ENCODE measurements at regions not wholly inside any gene's neighbourhood (a gene's known extent, or its start where the extent isn't known, plus 50 kb on each side); places are given as distances from the start of the nearest gene placed in this dataset.
"Not testable (repeated sequence)": the region's sequence is repeated elsewhere in the genome, so short reads cannot be mapped to it uniquely, and the experiment has no call there.

DNA sequence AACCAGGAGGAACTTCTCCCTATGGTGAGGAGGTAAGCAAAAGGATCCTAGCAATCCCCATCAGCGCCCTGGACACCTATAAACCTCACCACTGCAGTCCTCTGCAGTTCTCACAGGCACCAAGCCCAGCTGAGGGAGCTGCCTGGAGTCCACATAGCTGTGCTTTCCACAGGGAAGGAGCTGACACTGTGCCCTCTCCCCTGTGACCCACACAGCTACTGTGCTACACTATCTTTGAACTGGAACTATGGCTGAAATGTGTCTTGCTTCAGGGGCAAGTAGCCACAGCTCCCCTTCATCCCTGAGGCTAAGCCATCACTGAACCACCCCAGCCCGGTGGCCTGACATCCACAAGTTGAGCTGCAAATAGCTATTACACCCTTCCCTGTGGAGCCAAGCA lies 208.5 kb upstream of the RPL34 start:
- H3K4me3 ChIP-seq (ENCODE audit: extremely low read depth, insufficient read depth, low read length, poor library complexity, severe bottlenecking) = no peak overlapping the region
- H3K9me3 ChIP-seq (ENCODE audit: control insufficient read depth, low read length) = no peaks in the 10 kb centered on the region
- no peak overlapping the region for H3K27ac ChIP-seq (ENCODE audit: low read depth, low read length, severe bottlenecking)
- no peaks in the 10 kb centered on the region for H3K4me1 ChIP-seq (ENCODE audit: control insufficient read depth, insufficient read depth, low read length, poor library complexity, severe bottlenecking)
- no peaks in the 10 kb centered on the region for H3K36me3 ChIP-seq (ENCODE audit: control insufficient read depth, insufficient read depth, low read length)
- 100% methylated on average over 1 of the region's 2 CpGs; no CpG with 5 or more reads in 1 of the 2 experiments for WGBS, 2 experiments (ENCODE audit: insufficient coverage in 2 of 2)

DNA sequence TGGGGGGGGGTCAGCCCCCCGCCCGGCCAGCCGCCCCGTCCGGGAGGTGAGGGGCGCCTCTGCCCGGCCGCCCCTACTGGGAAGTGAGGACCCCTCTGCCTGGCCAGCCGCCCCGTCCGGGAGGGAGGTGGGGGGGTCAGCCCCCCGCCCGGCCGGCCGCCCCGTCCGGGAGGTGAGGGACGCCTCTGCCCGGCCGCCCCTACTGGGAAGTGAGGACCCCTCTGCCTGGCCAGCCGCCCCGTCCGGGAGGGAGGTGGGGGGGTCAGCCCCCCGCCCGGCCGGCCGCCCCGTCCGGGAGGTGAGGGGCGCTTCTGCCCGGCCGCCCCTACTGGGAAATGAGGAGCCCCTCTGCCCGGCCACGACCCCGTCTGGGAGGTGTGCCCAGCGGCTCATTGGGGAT lies 210.7 kb upstream of the RPL34 start:
- H3K4me3 ChIP-seq (ENCODE audit: extremely low read depth, insufficient read depth, low read length, poor library complexity, severe bottlenecking); H3K4me1 ChIP-seq (ENCODE audit: control insufficient read depth, insufficient read depth, low read length, poor library complexity, severe bottlenecking); H3K27ac ChIP-seq (ENCODE audit: low read depth, low read length, severe bottlenecking); H3K36me3 ChIP-seq (ENCODE audit: control insufficient read depth, insufficient read depth, low read length); H3K9me3 ChIP-seq (ENCODE audit: control insufficient read depth, low read length): not testable (repeated sequence)
- no CpG with 5 or more reads among the region's 36 CpGs for WGBS, 2 experiments (ENCODE audit: insufficient coverage in 2 of 2)

DNA sequence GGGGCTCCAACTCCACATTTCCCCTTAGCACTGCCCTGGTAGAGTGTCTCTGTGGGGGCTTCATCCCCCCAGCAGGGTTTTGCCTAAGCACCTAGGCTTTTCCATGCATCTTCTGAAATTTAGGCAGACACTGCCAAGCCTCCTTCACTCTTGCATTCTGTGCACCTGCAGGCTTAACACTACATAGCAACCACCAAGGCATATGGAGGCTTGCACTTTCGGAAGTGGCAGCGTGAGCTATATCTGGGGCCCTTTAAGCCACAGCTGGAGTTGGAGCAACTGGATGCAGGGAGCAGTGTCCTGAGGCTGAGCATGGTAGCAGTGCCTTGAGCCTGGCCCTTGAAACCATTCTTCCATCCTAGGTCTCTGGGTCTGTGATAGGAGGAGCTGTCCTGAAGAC lies 214.8 kb upstream of the RPL34 start:
- Histone ChIP-seq H3K4me3 (ENCODE audit: extremely low read depth, insufficient read depth, low read length, poor library complexity, severe bottlenecking) (no peak overlapping the region), H3K4me1 (ENCODE audit: control insufficient read depth, insufficient read depth, low read length, poor library complexity, severe bottlenecking) (no peaks in the 10 kb centered on the region), H3K27ac (ENCODE audit: low read depth, low read length, severe bottlenecking) (no peak overlapping the region), H3K36me3 (ENCODE audit: control insufficient read depth, insufficient read depth, low read length) (no peaks in the 10 kb centered on the region), H3K9me3 (ENCODE audit: control insufficient read depth, low read length) (peaks cover 5% of the 10 kb centered on the region)
- 60 to 75% methylated on average over 1 to 2 of the region's 2 CpGs for WGBS, 2 experiments (ENCODE audit: insufficient coverage in 2 of 2)

GRCh38 chr4:108400309-108400708 lies 220.1 kb upstream of the RPL34 start:
- H3K4me3 ChIP-seq (ENCODE audit: extremely low read depth, insufficient read depth, low read length, poor library complexity, severe bottlenecking) = no peak overlapping the region
- H3K4me1 ChIP-seq (ENCODE audit: control insufficient read depth, insufficient read depth, low read length, poor library complexity, severe bottlenecking) = peaks cover 13% of the 10 kb centered on the region
- WGBS, 2 experiments (ENCODE audit: insufficient coverage in 2 of 2) = 81 to 88% methylated on average over 4 to 5 of the region's 6 CpGs
- no peak overlapping the region for H3K27ac ChIP-seq (ENCODE audit: low read depth, low read length, severe bottlenecking)
- H3K36me3 ChIP-seq (ENCODE audit: control insufficient read depth, insufficient read depth, low read length) = no peaks in the 10 kb centered on the region
- peaks cover 5% of the 10 kb centered on the region for H3K9me3 ChIP-seq (ENCODE audit: control insufficient read depth, low read length)

DNA sequence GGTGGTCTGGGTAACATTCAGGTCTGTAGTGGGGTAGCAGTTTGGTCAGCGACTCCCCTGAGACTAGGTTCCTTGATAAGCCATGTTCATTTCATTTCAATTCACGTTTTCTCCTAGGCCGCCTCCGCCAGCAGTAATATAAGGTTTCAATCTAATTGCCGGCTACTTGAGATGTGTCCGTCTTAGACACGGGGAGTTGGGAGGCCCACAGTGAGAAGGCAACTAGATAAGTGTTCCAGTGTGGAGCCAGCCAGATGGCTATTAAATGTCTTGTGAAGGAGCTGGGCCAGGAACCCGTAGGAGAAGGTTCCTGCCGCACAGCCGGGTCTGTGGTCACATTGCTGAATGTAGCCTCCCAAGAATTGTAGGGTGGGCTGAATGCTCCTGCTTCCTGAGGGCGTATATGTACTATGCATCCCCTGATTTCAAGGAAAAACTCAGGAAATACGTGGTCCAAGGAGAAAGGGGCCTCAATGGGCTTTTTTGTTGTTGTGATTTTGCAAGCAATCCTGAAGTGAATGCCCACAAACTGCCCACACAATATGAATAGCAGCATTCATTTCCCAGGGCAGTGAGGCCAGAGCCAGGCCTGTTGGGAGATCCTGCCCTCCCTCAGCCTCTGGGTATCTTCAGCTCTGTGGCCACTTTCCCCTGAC lies 220.6 kb upstream of the RPL34 start:
- 91 to 94% methylated on average over 10 to 11 of the region's 12 CpGs for WGBS, 2 experiments (ENCODE audit: insufficient coverage in 2 of 2)
- Histone ChIP-seq H3K9me3 (ENCODE audit: control insufficient read depth, low read length) (peaks cover 4% of the 10 kb centered on the region), H3K4me1 (ENCODE audit: control insufficient read depth, insufficient read depth, low read length, poor library complexity, severe bottlenecking) (peaks cover 13% of the 10 kb centered on the region), H3K27ac (ENCODE audit: low read depth, low read length, severe bottlenecking) (no peak overlapping the region), H3K36me3 (ENCODE audit: control insufficient read depth, insufficient read depth, low read length) (no peaks in the 10 kb centered on the region), H3K4me3 (ENCODE audit: extremely low read depth, insufficient read depth, low read length, poor library complexity, severe bottlenecking) (no peak overlapping the region)

- Histone ChIP-seq H3K9me3 (ENCODE audit: control insufficient read depth, low read length) (no peaks in the 10 kb centered on the region), H3K36me3 (ENCODE audit: control insufficient read depth, insufficient read depth, low read length) (no peaks in the 10 kb centered on the region), H3K4me1 (ENCODE audit: control insufficient read depth, insufficient read depth, low read length, poor library complexity, severe bottlenecking) (peaks cover 13% of the 10 kb centered on the region), H3K4me3 (ENCODE audit: extremely low read depth, insufficient read depth, low read length, poor library complexity, severe bottlenecking) (no peak overlapping the region), H3K27ac (ENCODE audit: low read depth, low read length, severe bottlenecking) (no peak overlapping the region)
- 70 to 75% methylated on average over 5 to 7 of the region's 7 CpGs for WGBS, 2 experiments (ENCODE audit: insufficient coverage in 2 of 2)
Observed at GRCh38 chr4:108398836-108399235, 221.5 kb upstream of the RPL34 start.

DNA sequence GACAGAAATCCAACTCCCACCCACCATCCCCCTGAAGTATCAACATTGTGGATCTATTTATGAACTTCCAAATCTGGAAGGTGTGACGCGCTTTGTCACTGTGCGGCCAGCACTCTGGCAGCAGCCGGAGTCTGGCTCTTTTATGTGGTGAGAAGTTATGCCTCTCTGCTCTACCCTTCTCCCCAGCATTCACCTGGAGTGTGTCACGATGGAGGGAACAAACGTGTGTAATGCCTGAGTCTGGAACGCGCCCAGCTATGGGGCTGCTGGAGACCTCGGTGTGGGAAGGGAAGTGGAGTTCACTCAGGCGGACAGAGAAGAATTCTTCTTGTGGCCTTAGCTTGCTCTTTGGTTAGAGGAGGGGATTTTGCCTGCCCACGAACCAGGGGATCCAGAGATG lies 222.1 kb upstream of the RPL34 start:
- H3K27ac ChIP-seq (ENCODE audit: low read depth, low read length, severe bottlenecking) = no peak overlapping the region
- H3K9me3 ChIP-seq (ENCODE audit: control insufficient read depth, low read length) = no peaks in the 10 kb centered on the region
- no peaks in the 10 kb centered on the region for H3K36me3 ChIP-seq (ENCODE audit: control insufficient read depth, insufficient read depth, low read length)
- no peak overlapping the region for H3K4me3 ChIP-seq (ENCODE audit: extremely low read depth, insufficient read depth, low read length, poor library complexity, severe bottlenecking)
- H3K4me1 ChIP-seq (ENCODE audit: control insufficient read depth, insufficient read depth, low read length, poor library complexity, severe bottlenecking) = peaks cover 13% of the 10 kb centered on the region
- whole genome bisulfite sequencing, 2 experiments (ENCODE audit: insufficient coverage in 2 of 2) = 92 to 96% methylated on average over 3 to 10 of the region's 11 CpGs

DNA sequence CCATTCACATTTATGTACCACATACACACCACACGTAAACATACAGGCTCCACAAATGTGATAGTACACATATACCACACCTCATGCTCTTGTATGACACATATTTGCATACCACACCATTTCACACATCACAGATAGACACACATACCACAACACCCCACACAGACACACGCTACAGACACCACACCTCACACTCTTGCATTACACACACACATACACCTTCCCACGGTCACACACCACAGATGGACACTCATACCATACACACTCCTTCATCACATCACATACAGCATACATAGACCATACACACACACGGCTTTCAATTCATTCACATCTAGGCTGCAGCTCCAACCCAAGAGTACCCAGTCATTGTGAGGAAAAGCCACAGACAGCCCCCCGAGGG lies 222.5 kb upstream of the RPL34 start:
- WGBS, 2 experiments (ENCODE audit: insufficient coverage in 2 of 2) = 81 to 97% methylated on average over 3 to 4 of the region's 5 CpGs
- H3K27ac ChIP-seq (ENCODE audit: low read depth, low read length, severe bottlenecking) = no peak overlapping the region
- no peaks in the 10 kb centered on the region for H3K36me3 ChIP-seq (ENCODE audit: control insufficient read depth, insufficient read depth, low read length)
- H3K4me3 ChIP-seq (ENCODE audit: extremely low read depth, insufficient read depth, low read length, poor library complexity, severe bottlenecking) = no peak overlapping the region
- no peaks in the 10 kb centered on the region for H3K9me3 ChIP-seq (ENCODE audit: control insufficient read depth, low read length)
- peaks cover 13% of the 10 kb centered on the region for H3K4me1 ChIP-seq (ENCODE audit: control insufficient read depth, insufficient read depth, low read length, poor library complexity, severe bottlenecking)

DNA sequence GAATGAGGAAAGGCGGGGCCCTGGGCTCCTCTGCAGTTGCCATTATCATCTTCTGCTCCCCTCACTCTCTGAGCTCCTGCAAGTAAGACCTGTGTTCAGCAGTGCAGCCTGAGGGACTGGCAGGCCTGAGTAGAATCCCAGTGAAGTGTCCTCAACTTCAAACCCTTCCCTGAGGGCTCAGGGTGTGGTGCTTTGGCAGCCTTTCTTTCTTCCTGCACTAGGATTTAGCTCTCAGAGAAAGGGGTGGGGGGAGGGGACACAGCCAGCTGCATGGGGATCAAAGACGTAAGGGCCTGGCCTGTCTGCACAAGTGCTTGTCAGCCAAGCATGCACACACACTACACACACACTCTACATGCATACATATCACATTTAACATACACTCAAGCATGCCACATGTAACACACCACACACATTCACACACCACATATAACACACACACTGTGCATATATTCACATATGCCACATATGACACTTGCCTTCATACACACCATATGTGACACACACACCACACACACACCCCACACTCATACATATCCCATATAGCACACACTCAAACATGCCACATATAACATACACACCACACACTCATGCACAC lies 223.4 kb upstream of the RPL34 start:
- Histone ChIP-seq H3K9me3 (ENCODE audit: control insufficient read depth, low read length) (no peaks in the 10 kb centered on the region), H3K27ac (ENCODE audit: low read depth, low read length, severe bottlenecking) (no peak overlapping the region), H3K4me3 (ENCODE audit: extremely low read depth, insufficient read depth, low read length, poor library complexity, severe bottlenecking) (no peak overlapping the region), H3K4me1 (ENCODE audit: control insufficient read depth, insufficient read depth, low read length, poor library complexity, severe bottlenecking) (peaks cover 13% of the 10 kb centered on the region), H3K36me3 (ENCODE audit: control insufficient read depth, insufficient read depth, low read length) (no peaks in the 10 kb centered on the region)
- WGBS, 2 experiments (ENCODE audit: insufficient coverage in 2 of 2) = 50 to 100% methylated on average over 1 of the region's 2 CpGs

DNA sequence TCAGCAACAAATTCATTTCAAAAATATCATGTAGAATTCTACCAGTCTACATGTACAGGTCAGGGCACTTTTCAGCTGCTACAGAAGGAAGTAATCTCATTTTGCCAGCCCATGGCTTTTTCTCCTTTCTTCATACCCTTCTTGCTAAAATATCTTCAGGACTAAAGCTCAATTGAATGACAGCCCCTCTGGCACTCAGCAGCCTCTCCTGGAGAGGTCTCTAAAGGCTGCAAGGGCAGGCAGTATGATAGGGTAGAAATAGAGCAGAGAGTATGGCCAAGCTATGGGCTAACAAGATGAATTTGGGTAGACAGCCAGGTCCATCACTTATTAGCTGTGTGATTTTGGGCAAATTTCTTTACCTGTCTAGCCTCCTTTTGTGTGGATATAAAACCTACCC lies 224.6 kb upstream of the RPL34 start:
- Histone ChIP-seq H3K4me1 (ENCODE audit: control insufficient read depth, insufficient read depth, low read length, poor library complexity, severe bottlenecking) (peaks cover 13% of the 10 kb centered on the region), H3K4me3 (ENCODE audit: extremely low read depth, insufficient read depth, low read length, poor library complexity, severe bottlenecking) (no peak overlapping the region), H3K9me3 (ENCODE audit: control insufficient read depth, low read length) (no peaks in the 10 kb centered on the region), H3K27ac (ENCODE audit: low read depth, low read length, severe bottlenecking) (no peak overlapping the region), H3K36me3 (ENCODE audit: control insufficient read depth, insufficient read depth, low read length) (no peaks in the 10 kb centered on the region)

- Histone ChIP-seq H3K9me3 (ENCODE audit: control insufficient read depth, low read length) (no peaks in the 10 kb centered on the region), H3K27ac (ENCODE audit: low read depth, low read length, severe bottlenecking) (no peak overlapping the region), H3K4me3 (ENCODE audit: extremely low read depth, insufficient read depth, low read length, poor library complexity, severe bottlenecking) (no peak overlapping the region), H3K4me1 (ENCODE audit: control insufficient read depth, insufficient read depth, low read length, poor library complexity, severe bottlenecking) (peaks cover 13% of the 10 kb centered on the region), H3K36me3 (ENCODE audit: control insufficient read depth, insufficient read depth, low read length) (no peaks in the 10 kb centered on the region)
- 88 to 100% methylated on average over 1 of the region's 1 CpG for WGBS, 2 experiments (ENCODE audit: insufficient coverage in 2 of 2)
Observed at GRCh38 chr4:108393890-108394472, 225.2 kb upstream of the LEF1 start.

Data from mesodermal cell (in vitro differentiated cells).